Prostate gland (tissue), 2 donors: ENCODE measurements at regions not wholly inside any gene's neighbourhood (a gene's known extent, or its start where the extent isn't known, plus 50 kb on each side); places are given as distances from the start of the nearest gene placed in this dataset.

Experiments used
- DNase-seq: peaks from one replicate; pipeline ENCODE4 v3.0.0-alpha.2; 2019; ENCODE audit warnings: low spot score
- H3K27ac ChIP-seq, 2 donors: fragments of 200-600 bp; sonication (generic); 2 replicates each; pipeline ENCODE4 v1.5.1; 2017 to 2019
- H3K27me3 ChIP-seq: fragments of 200-600 bp; sonication (generic); replicated peaks from 2 replicates; pipeline ENCODE4 v1.5.1; 2019; ENCODE audit not compliant: insufficient read depth
- H3K36me3 ChIP-seq, 2 donors: fragments of 200-600 bp; sonication (generic); 1 replicate in 1 of 2; 2 replicates in 1 of 2; pipeline versions ENCODE4 v1.5.1 to v1.8.1; 2017 to 2019
- H3K4me1 ChIP-seq: fragments of 200-600 bp; sonication (generic); replicated peaks from 2 replicates; pipeline ENCODE4 v1.5.1; 2019
- H3K4me3 ChIP-seq, 2 donors: fragments of 200-600 bp; sonication (generic); 2 replicates each; pipeline ENCODE4 v1.5.1; 2017 to 2019
- H3K9me3 ChIP-seq: fragments of 200-600 bp; sonication (generic); 2 replicates; pipeline ENCODE4 v1.5.1; 2017
- CTCF ChIP-seq, 4 experiments: fragments of 200-600 bp in 2 of 4; fragments of 450-650 bp in 2 of 4; sonication (generic) in 2 of 4; IDR thresholded peaks; 1 replicate in 3 of 4; 2 replicates in 1 of 4; pipeline ENCODE4 v1.5.1; 2016 to 2019; ENCODE audit warnings: antibody characterized with exemption in 4 of 4, mild to moderate bottlenecking in 2 of 4, moderate library complexity in 2 of 4
- POLR2A ChIP-seq: fragments of 450-650 bp; IDR thresholded peaks from one replicate; pipeline ENCODE4 v1.6.1; 2016; ENCODE audit warnings: antibody characterized with exemption, mild to moderate bottlenecking
- POLR2AphosphoS5 ChIP-seq: sonication (generic); formaldehyde crosslinking; IDR thresholded peaks from one replicate; pipeline ENCODE4 v1.6.1; 2017; ENCODE audit warnings: antibody characterized with exemption
- whole genome bisulfite sequencing: methylation state at CpG from one replicate; pipeline ENCODE4 v1.1.5; 2018; 5-methylcytosine and 5-hydroxymethylcytosine counted together
- intact Hi-C: fragments of 100-400 bp; cut with DNase I; formaldehyde crosslinking; loops from one replicate; pipeline ENCODE4 v1.14.2; 2022

GRCh38 chr10:129360046-129360445 is 107.0 kb upstream of the MGMT start:
- no peaks in the 10 kb centered on the region for H3K36me3 ChIP-seq
- intact Hi-C loops = no loop called here
- no peaks in the 10 kb centered on the region for H3K27me3 ChIP-seq
- WGBS = 89% methylated on average over 10 of the region's 10 CpGs
- no peaks in the 10 kb centered on the region for H3K9me3 ChIP-seq
- H3K4me1 ChIP-seq = no peaks in the 10 kb centered on the region
- no peak overlapping the region for H3K27ac ChIP-seq
- TF ChIP-seq CTCF (IDR thresholded peaks at IDR 0.05) = no peak
- TF ChIP-seq POLR2AphosphoS5 = no peak
- no peak for TF ChIP-seq POLR2A
- no peak overlapping the region for H3K4me3 ChIP-seq
- DNase-seq = no peak

GRCh38 chr10:129361676-129362376 is 105.2 kb upstream of the MGMT start:
- intact Hi-C loops = no loop called here
- Histone ChIP-seq H3K27me3 (no peaks in the 10 kb centered on the region), H3K4me3 (no peak overlapping the region), H3K4me1 (no peaks in the 10 kb centered on the region), H3K27ac (no peak overlapping the region), H3K9me3 (no peaks in the 10 kb centered on the region), H3K36me3 (no peaks in the 10 kb centered on the region)
- DNase-seq = no peak
- WGBS = 76% methylated on average over 18 of the region's 18 CpGs
- TF ChIP-seq POLR2AphosphoS5 = no peak

GRCh38 chr10:129364949-129365348 is 102.1 kb upstream of the MGMT start:
- 93% methylated on average over 6 of the region's 6 CpGs for WGBS
- no peak for TF ChIP-seq CTCF (IDR thresholded peaks at IDR 0.05)
- no peak for TF ChIP-seq POLR2AphosphoS5
- no peak for TF ChIP-seq POLR2A
- no peaks in the 10 kb centered on the region for H3K9me3 ChIP-seq

GRCh38 chr10:129365767-129366402 is 101.2 kb upstream of the MGMT start:
- intact Hi-C loops = no loop called here
- no peak for DNase-seq
- H3K27me3 ChIP-seq = peaks cover 4% of the 10 kb centered on the region
- TF ChIP-seq CTCF (IDR thresholded peaks at IDR 0.05) (no peak), POLR2A (no peak), POLR2AphosphoS5 (no peak)
- H3K27ac ChIP-seq = no peak overlapping the region
- H3K36me3 ChIP-seq = no peaks in the 10 kb centered on the region
- 94% methylated on average over 6 of the region's 6 CpGs for WGBS
- H3K4me1 ChIP-seq = no peaks in the 10 kb centered on the region
- H3K9me3 ChIP-seq = no peaks in the 10 kb centered on the region
- H3K4me3 ChIP-seq = no peak overlapping the region

More at GRCh38 chr10:129364949-129365348, 102.1 kb upstream of the MGMT start:
- Histone ChIP-seq H3K4me1 (no peaks in the 10 kb centered on the region), H3K27ac (no peak overlapping the region), H3K36me3 (no peaks in the 10 kb centered on the region), H3K4me3 (no peak overlapping the region), H3K27me3 (peaks cover 4% of the 10 kb centered on the region)
- DNase-seq = no peak
- intact Hi-C loops = no loop called here

GRCh38 chr10:129366450-129366849 is 100.6 kb upstream of the MGMT start:
- H3K27ac ChIP-seq = no peak overlapping the region
- no peak overlapping the region for H3K4me3 ChIP-seq
- DNase-seq = no peak
- peaks cover 4% of the 10 kb centered on the region for H3K27me3 ChIP-seq
- H3K9me3 ChIP-seq = no peaks in the 10 kb centered on the region
- TF ChIP-seq CTCF (IDR thresholded peaks at IDR 0.05) (no peak), POLR2A (no peak), POLR2AphosphoS5 (no peak)
- H3K36me3 ChIP-seq = no peaks in the 10 kb centered on the region
- intact Hi-C loops = no loop called here
- no peaks in the 10 kb centered on the region for H3K4me1 ChIP-seq
- 93% methylated on average over 3 of the region's 3 CpGs for WGBS
